ENCODE measurements at regions not wholly inside any gene's neighbourhood (a gene's known extent, or its start where the extent isn't known, plus 50 kb on each side); places are given as distances from the start of the nearest gene placed in this dataset.

GRCh38 chr13:112150352-112150751, 83.4 kb downstream of the SOX1 start:
- no peak overlapping the region for H2AFZ ChIP-seq (ENCODE audit: low read depth, low read length)
- H3K4me3 ChIP-seq (ENCODE audit: insufficient read depth, low read depth, low read length), result no peak overlapping the region
- no peaks in the 10 kb centered on the region for H3K36me3 ChIP-seq (ENCODE audit: insufficient read depth, low read length)
- DNase-seq (ENCODE audit: low read depth) (no peak), FAIRE-seq (no peak)
- H3K27ac ChIP-seq (ENCODE audit: low read depth, low read length), result no peak overlapping the region
- TF ChIP-seq EZH2 (IDR thresholded peaks at IDR 0.05; ENCODE audit: insufficient read depth, low read length) (no peak), CTCF (IDR thresholded peaks at IDR 0.05; ENCODE audit: insufficient read depth, low read depth, low read length) (no peak)
- no peaks in the 10 kb centered on the region for H3K27me3 ChIP-seq (ENCODE audit: insufficient read depth, low read length)
- H3K27me3 Mint-ChIP-seq (ENCODE audit: low read depth, unreplicated experiment), result peaks cover 44% of the 10 kb centered on the region
- H3K4me2 ChIP-seq (ENCODE audit: low read length), result no peak overlapping the region
- H3K4me1 Mint-ChIP-seq (ENCODE audit: low read depth, unreplicated experiment), result peaks cover 10% of the 10 kb centered on the region
- no peaks in the 10 kb centered on the region for H3K79me2 ChIP-seq (ENCODE audit: insufficient read depth, low read length)
- H3K9me3 Mint-ChIP-seq (ENCODE audit: unreplicated experiment), result peaks cover 3% of the 10 kb centered on the region
- H3K9me3 ChIP-seq (ENCODE audit: insufficient read depth, low read depth, low read length), result no peaks in the 10 kb centered on the region
- no peaks in the 10 kb centered on the region for H3K36me3 Mint-ChIP-seq (ENCODE audit: low read depth, unreplicated experiment)
- no peaks in the 10 kb centered on the region for H4K20me1 ChIP-seq (ENCODE audit: insufficient read depth, low read length)
- no peak overlapping the region for H3K27ac Mint-ChIP-seq (ENCODE audit: unreplicated experiment)
- no peak overlapping the region for H3K9ac ChIP-seq (ENCODE audit: low read length)
- no peak overlapping the region for H3K4me3 Mint-ChIP-seq (ENCODE audit: unreplicated experiment)
- no peaks in the 10 kb centered on the region for H3K4me1 ChIP-seq (ENCODE audit: insufficient read depth, low read length)

GRCh38 chr13:112152846-112153245, 85.9 kb downstream of the SOX1 start:
- FAIRE-seq (no peak), DNase-seq (ENCODE audit: low read depth) (no peak)
- no peaks in the 10 kb centered on the region for H3K79me2 ChIP-seq (ENCODE audit: insufficient read depth, low read length)
- Mint-ChIP-seq H3K27ac (ENCODE audit: unreplicated experiment) (no peak overlapping the region), H3K4me1 (ENCODE audit: low read depth, unreplicated experiment) (peaks cover 10% of the 10 kb centered on the region), H3K36me3 (ENCODE audit: low read depth, unreplicated experiment) (no peaks in the 10 kb centered on the region), H3K4me3 (ENCODE audit: unreplicated experiment) (no peak overlapping the region), H3K9me3 (ENCODE audit: unreplicated experiment) (peaks cover 13% of the 10 kb centered on the region), H3K27me3 (ENCODE audit: low read depth, unreplicated experiment) (peaks cover 42% of the 10 kb centered on the region)
- no peaks in the 10 kb centered on the region for H3K36me3 ChIP-seq (ENCODE audit: insufficient read depth, low read length)
- peaks cover 6% of the 10 kb centered on the region for H3K9me3 ChIP-seq (ENCODE audit: insufficient read depth, low read depth, low read length)
- H3K27me3 ChIP-seq (ENCODE audit: insufficient read depth, low read length), result no peaks in the 10 kb centered on the region
- H3K9ac ChIP-seq (ENCODE audit: low read length), result no peak overlapping the region
- H4K20me1 ChIP-seq (ENCODE audit: insufficient read depth, low read length), result no peaks in the 10 kb centered on the region
- H3K4me2 ChIP-seq (ENCODE audit: low read length), result no peak overlapping the region
- H3K4me1 ChIP-seq (ENCODE audit: insufficient read depth, low read length), result no peaks in the 10 kb centered on the region
- TF ChIP-seq EZH2 (IDR thresholded peaks at IDR 0.05; ENCODE audit: insufficient read depth, low read length) (no peak), CTCF (IDR thresholded peaks at IDR 0.05; ENCODE audit: insufficient read depth, low read depth, low read length) (no peak)
- no peak overlapping the region for H2AFZ ChIP-seq (ENCODE audit: low read depth, low read length)
- no peak overlapping the region for H3K4me3 ChIP-seq (ENCODE audit: insufficient read depth, low read depth, low read length)
- no peak overlapping the region for H3K27ac ChIP-seq (ENCODE audit: low read depth, low read length)

GRCh38 chr13:112153364-112153763, 86.4 kb downstream of the SOX1 start:
- H3K27ac ChIP-seq (ENCODE audit: low read depth, low read length), result no peak overlapping the region
- H3K4me3 ChIP-seq (ENCODE audit: insufficient read depth, low read depth, low read length), result no peak overlapping the region
- no peak overlapping the region for H3K4me2 ChIP-seq (ENCODE audit: low read length)
- no peaks in the 10 kb centered on the region for H3K27me3 ChIP-seq (ENCODE audit: insufficient read depth, low read length)
- H3K9ac ChIP-seq (ENCODE audit: low read length), result no peak overlapping the region
- H3K27ac Mint-ChIP-seq (ENCODE audit: unreplicated experiment), result no peak overlapping the region
- no peaks in the 10 kb centered on the region for H3K79me2 ChIP-seq (ENCODE audit: insufficient read depth, low read length)
- peaks cover 10% of the 10 kb centered on the region for H3K4me1 Mint-ChIP-seq (ENCODE audit: low read depth, unreplicated experiment)
- H3K9me3 Mint-ChIP-seq (ENCODE audit: unreplicated experiment), result peaks cover 13% of the 10 kb centered on the region
- FAIRE-seq (no peak), DNase-seq (ENCODE audit: low read depth) (no peak)
- no peak overlapping the region for H3K4me3 Mint-ChIP-seq (ENCODE audit: unreplicated experiment)
- TF ChIP-seq CTCF (IDR thresholded peaks at IDR 0.05; ENCODE audit: insufficient read depth, low read depth, low read length) (no peak), EZH2 (IDR thresholded peaks at IDR 0.05; ENCODE audit: insufficient read depth, low read length) (no peak)
- no peak overlapping the region for H2AFZ ChIP-seq (ENCODE audit: low read depth, low read length)
- H4K20me1 ChIP-seq (ENCODE audit: insufficient read depth, low read length), result no peaks in the 10 kb centered on the region
- H3K4me1 ChIP-seq (ENCODE audit: insufficient read depth, low read length), result no peaks in the 10 kb centered on the region
- H3K36me3 ChIP-seq (ENCODE audit: insufficient read depth, low read length), result no peaks in the 10 kb centered on the region
- H3K9me3 ChIP-seq (ENCODE audit: insufficient read depth, low read depth, low read length), result peaks cover 6% of the 10 kb centered on the region
- no peaks in the 10 kb centered on the region for H3K36me3 Mint-ChIP-seq (ENCODE audit: low read depth, unreplicated experiment)
- peaks cover 42% of the 10 kb centered on the region for H3K27me3 Mint-ChIP-seq (ENCODE audit: low read depth, unreplicated experiment)

All from astrocyte (in vitro differentiated cells and primary cell).